SK-N-SH treated with all-trans-retinoic acid at 6 μM for 48 hours (cell line): ENCODE measurements at regions not wholly inside any gene's neighbourhood (a gene's known extent, or its start where the extent isn't known, plus 50 kb on each side); places are given as distances from the start of the nearest gene placed in this dataset.

ENCODE experiments used
- ATAC-seq: fragments of 200-7000 bp; cut with Tn5 transposase; 3 replicates; pipeline ENCODE4 v1.9.1; 2020; ENCODE audit warnings: mild to moderate bottlenecking, moderate library complexity
- ARNTL ChIP-seq: fragments of 450-650 bp; formaldehyde crosslinking; IDR thresholded peaks from 2 replicates; pipeline ENCODE4 v1.5.0; 2020; ENCODE audit warnings: low read depth, mild to moderate bottlenecking, moderate library complexity, borderline replicate concordance
- BACH2 ChIP-seq: fragments of 250-450 bp; sonication (Bioruptor Pico); IDR thresholded peaks from 2 replicates; pipeline ENCODE4 v1.9.0; 2021; ENCODE audit warnings: mild to moderate bottlenecking, borderline replicate concordance
- CSDC2 ChIP-seq: fragments of 250-450 bp; sonication (Bioruptor Pico); IDR thresholded peaks from 2 replicates; pipeline ENCODE4 v1.5.0; 2020; ENCODE audit warnings: mild to moderate bottlenecking, moderate library complexity
- CSRNP3 ChIP-seq: fragments of 250-450 bp; sonication (Bioruptor Pico); IDR thresholded peaks from 2 replicates; pipeline ENCODE4 v1.5.1; 2021; ENCODE audit warnings: mild to moderate bottlenecking, moderate library complexity
- ESRRG ChIP-seq: fragments of 250-450 bp; sonication (Bioruptor Pico); IDR thresholded peaks from 2 replicates; pipeline ENCODE4 v1.6.1; 2021; ENCODE audit warnings: mild to moderate bottlenecking
- GLIS3 ChIP-seq: fragments of 250-450 bp; sonication (Bioruptor Pico); IDR thresholded peaks from 2 replicates; pipeline ENCODE4 v1.5.0; 2020; ENCODE audit warnings: mild to moderate bottlenecking, moderate library complexity
- ISL1 ChIP-seq: fragments of 250-450 bp; sonication (Bioruptor Pico); IDR thresholded peaks from 2 replicates; pipeline ENCODE4 v2.1.2; 2022; ENCODE audit warnings: mild to moderate bottlenecking, moderate library complexity
- OSR1 ChIP-seq: fragments of 250-450 bp; sonication (Bioruptor Pico); IDR thresholded peaks from 2 replicates; pipeline ENCODE4 v1.8.0; 2022; ENCODE audit warnings: moderate library complexity, mild to moderate bottlenecking, inconsistent platforms
- POU6F1 ChIP-seq: fragments of 250-450 bp; sonication (Bioruptor Pico); IDR thresholded peaks from 2 replicates; pipeline ENCODE4 v1.8.0; 2021; ENCODE audit warnings: low read depth, mild to moderate bottlenecking, moderate library complexity, borderline replicate concordance
- RARB ChIP-seq: fragments of 250-450 bp; sonication (Bioruptor Pico); IDR thresholded peaks from 2 replicates; pipeline ENCODE4 v1.8.0; 2021; ENCODE audit warnings: mild to moderate bottlenecking, moderate library complexity
- SNAI2 ChIP-seq: fragments of 250-450 bp; sonication (Bioruptor Pico); IDR thresholded peaks from 2 replicates; pipeline ENCODE4 v1.5.0; 2020; ENCODE audit warnings: mild to moderate bottlenecking, moderate library complexity
- TOX ChIP-seq: fragments of 250-450 bp; sonication (Bioruptor Pico); IDR thresholded peaks from 2 replicates; pipeline ENCODE4 v1.8.0; 2021; ENCODE audit warnings: mild to moderate bottlenecking, moderate library complexity, borderline replicate concordance
- TSHZ2 ChIP-seq: fragments of 250-450 bp; sonication (Bioruptor Pico); IDR thresholded peaks from 2 replicates; pipeline ENCODE4 v1.5.0; 2020; ENCODE audit warnings: mild to moderate bottlenecking, moderate library complexity
- ZC3H10 ChIP-seq: fragments of 250-450 bp; sonication (Bioruptor Pico); IDR thresholded peaks from 2 replicates; pipeline ENCODE4 v1.5.1; 2021; ENCODE audit warnings: mild to moderate bottlenecking, moderate library complexity
- ZNF565 ChIP-seq: fragments of 450-650 bp; formaldehyde crosslinking; conservative IDR thresholded peaks from 2 replicates; pipeline ENCODE4 v1.5.0; 2020; ENCODE audit warnings: low read depth, mild to moderate bottlenecking, moderate library complexity
- ZNF70 ChIP-seq: fragments of 450-650 bp; formaldehyde crosslinking; IDR thresholded peaks from 2 replicates; pipeline ENCODE4 v1.5.0; 2020; ENCODE audit warnings: mild to moderate bottlenecking, moderate library complexity
- ZNF8 ChIP-seq: fragments of 450-650 bp; formaldehyde crosslinking; IDR thresholded peaks from 2 replicates; pipeline ENCODE4 v1.5.0; 2020; ENCODE audit warnings: mild to moderate bottlenecking, moderate library complexity
- TF ChIP-seq, protein P1 (sequence below): fragments of 250-450 bp; sonication (Bioruptor Pico); IDR thresholded peaks from 2 replicates; pipeline ENCODE4 v1.8.0; 2020; ENCODE audit warnings: mild to moderate bottlenecking, moderate library complexity, borderline replicate concordance
- TF ChIP-seq, protein P2 (sequence below): fragments of 250-450 bp; sonication (Bioruptor Pico); IDR thresholded peaks from 2 replicates; pipeline ENCODE4 v1.5.1; 2020; ENCODE audit warnings: low read depth, mild to moderate bottlenecking, moderate library complexity

GRCh38 chr13:79900356-79900755 lies 419.4 kb downstream of the NDFIP2 start:
- TF ChIP-seq ZNF70 (no peak), ARNTL (CRISPR knock-in tag) (no peak), ZNF565 (CRISPR knock-in tag) (no peak), CSDC2 (CRISPR knock-in tag) (no peak), BACH2 (CRISPR knock-in tag) (no peak), TSHZ2 (CRISPR knock-in tag) (no peak), ZC3H10 (no peak), GLIS3 (CRISPR knock-in tag) (no peak), ISL1 (no peak), OSR1 (CRISPR knock-in tag) (no peak), ZNF8 (CRISPR knock-in tag) (no peak)
- TF ChIP-seq, protein P1, sequence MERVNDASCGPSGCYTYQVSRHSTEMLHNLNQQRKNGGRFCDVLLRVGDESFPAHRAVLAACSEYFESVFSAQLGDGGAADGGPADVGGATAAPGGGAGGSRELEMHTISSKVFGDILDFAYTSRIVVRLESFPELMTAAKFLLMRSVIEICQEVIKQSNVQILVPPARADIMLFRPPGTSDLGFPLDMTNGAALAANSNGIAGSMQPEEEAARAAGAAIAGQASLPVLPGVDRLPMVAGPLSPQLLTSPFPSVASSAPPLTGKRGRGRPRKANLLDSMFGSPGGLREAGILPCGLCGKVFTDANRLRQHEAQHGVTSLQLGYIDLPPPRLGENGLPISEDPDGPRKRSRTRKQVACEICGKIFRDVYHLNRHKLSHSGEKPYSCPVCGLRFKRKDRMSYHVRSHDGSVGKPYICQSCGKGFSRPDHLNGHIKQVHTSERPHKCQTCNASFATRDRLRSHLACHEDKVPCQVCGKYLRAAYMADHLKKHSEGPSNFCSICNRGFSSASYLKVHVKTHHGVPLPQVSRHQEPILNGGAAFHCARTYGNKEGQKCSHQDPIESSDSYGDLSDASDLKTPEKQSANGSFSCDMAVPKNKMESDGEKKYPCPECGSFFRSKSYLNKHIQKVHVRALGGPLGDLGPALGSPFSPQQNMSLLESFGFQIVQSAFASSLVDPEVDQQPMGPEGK (CRISPR knock-in tag): no peak
- TF ChIP-seq, protein P2, sequence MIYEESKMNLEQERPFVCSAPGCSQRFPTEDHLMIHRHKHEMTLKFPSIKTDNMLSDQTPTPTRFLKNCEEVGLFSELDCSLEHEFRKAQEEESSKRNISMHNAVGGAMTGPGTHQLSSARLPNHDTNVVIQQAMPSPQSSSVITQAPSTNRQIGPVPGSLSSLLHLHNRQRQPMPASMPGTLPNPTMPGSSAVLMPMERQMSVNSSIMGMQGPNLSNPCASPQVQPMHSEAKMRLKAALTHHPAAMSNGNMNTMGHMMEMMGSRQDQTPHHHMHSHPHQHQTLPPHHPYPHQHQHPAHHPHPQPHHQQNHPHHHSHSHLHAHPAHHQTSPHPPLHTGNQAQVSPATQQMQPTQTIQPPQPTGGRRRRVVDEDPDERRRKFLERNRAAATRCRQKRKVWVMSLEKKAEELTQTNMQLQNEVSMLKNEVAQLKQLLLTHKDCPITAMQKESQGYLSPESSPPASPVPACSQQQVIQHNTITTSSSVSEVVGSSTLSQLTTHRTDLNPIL: no peak
- TF ChIP-seq, all 23 proteins: peak for 0
- ATAC-seq: no peak

DNA sequence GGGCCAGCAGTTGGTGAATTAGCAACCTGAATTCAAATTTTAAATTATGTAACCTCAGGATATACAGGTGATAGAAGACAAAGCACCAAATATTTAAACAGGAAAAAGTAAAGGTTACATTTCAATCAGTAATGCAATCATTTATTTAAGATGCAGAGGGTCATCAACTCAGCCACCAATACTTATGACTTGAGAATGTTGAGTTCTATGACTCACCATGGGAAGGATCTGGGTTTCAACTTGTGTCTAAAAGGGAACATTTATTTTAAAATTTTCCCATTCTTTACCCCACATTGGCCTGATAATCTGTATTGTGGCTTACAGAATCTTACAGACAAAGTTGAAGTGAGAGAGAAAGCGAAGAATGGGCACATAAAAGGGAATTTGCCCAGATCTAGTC lies 418.0 kb downstream of the NDFIP2 start:
- TF ChIP-seq SNAI2 (CRISPR knock-in tag): no peak
- no peak for TF ChIP-seq ISL1
- no peak for TF ChIP-seq BACH2 (CRISPR knock-in tag)
- no peak for TF ChIP-seq RARB (CRISPR knock-in tag)
- no peak for TF ChIP-seq ESRRG (CRISPR knock-in tag)
- no peak for TF ChIP-seq CSRNP3 (CRISPR knock-in tag)
- ATAC-seq: no peak

- no peak for TF ChIP-seq POU6F1
- TF ChIP-seq GLIS3 (CRISPR knock-in tag): no peak
- no peak for TF ChIP-seq CSDC2 (CRISPR knock-in tag)
- TF ChIP-seq ZNF70: no peak
- TF ChIP-seq BACH2 (CRISPR knock-in tag): no peak
- no peak for TF ChIP-seq TOX (CRISPR knock-in tag)
- TF ChIP-seq SNAI2 (CRISPR knock-in tag): no peak
- no peak for ATAC-seq
Observed at GRCh38 chr13:79898202-79898826, 417.4 kb downstream of the NDFIP2 start.

DNA sequence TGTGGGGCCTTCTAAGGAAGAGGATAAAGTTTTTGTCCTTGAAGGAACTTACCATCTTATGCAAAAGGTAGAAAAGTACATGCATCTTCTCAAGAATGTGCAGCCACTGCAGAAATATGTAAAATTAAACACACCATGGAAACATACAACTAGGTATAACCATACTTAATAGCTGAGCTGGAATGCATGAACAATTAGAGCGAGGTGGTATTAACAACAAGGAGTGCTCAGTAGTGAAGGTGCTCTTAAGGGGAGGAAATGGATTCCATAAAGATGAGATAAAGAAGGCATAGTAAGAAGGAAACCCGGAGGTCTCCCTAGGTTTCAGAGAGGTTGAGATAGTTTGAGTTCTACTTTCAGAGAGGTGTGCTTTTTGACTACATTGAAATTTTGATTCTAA lies 415.9 kb downstream of the NDFIP2 start:
- TF ChIP-seq ZNF565 (CRISPR knock-in tag) (no peak), POU6F1 (no peak), ISL1 (no peak)
- no peak for ATAC-seq
